Hepatocyte (in vitro differentiated cells): ENCODE measurements at regions not wholly inside any gene's neighbourhood (a gene's known extent, or its start where the extent isn't known, plus 50 kb on each side); places are given as distances from the start of the nearest gene placed in this dataset.

Source experiments
- CTCF ChIP-seq: fragments of 200-600 bp; sonication (generic); IDR thresholded peaks from 2 replicates; pipeline ENCODE4 v1.5.1; 2016; ENCODE audit warnings: antibody characterized with exemption, mild to moderate bottlenecking; ENCODE audit not compliant: poor library complexity
- EZH2 ChIP-seq: fragments of 200-600 bp; sonication (generic); IDR thresholded peaks from 2 replicates; pipeline ENCODE4 v1.6.1; 2016; ENCODE audit warnings: antibody characterized with exemption, mild to moderate bottlenecking, borderline replicate concordance
- EZH2phosphoT487 ChIP-seq: fragments of 200-600 bp; sonication (generic); IDR thresholded peaks from one replicate; pipeline ENCODE4 v1.6.1; 2018; ENCODE audit warnings: antibody characterized with exemption, mild to moderate bottlenecking, low read depth, moderate library complexity; ENCODE audit not compliant: unreplicated experiment, severe bottlenecking

DNA sequence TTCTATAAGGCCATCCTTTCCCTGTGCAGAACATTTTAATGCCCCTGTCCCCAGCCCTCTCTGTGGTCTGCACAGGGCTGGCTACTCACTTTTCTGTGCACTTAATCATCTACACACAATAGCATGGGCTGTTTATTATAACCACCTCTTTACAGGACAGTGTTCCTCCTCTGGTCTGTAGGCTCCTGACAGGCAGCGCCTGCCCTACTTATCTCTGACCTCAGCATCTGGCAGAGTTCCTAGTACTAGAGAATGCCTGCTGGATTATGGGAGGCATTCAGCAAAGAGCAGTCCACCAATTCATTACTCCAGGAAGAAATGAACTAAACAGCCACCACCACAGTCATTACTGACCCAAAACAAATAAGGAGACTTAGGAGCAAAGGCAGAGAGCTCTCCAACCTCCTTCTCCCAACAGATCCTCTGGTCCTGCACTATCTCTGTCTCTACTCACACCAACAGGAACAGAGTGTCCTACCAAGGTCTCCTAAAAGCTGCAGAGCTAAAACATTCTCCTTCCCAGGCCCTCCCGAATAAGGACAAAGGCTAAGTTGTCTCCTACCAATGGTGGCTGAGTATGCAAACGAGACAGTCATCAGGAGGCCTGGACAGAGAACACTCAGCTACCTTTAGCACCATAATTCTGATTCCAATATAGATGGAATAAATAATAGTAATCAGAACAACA, 279.2 kb downstream of the QDPR start:
- TF ChIP-seq CTCF (no peak), EZH2 (no peak), EZH2phosphoT487 (no peak)
